HepG2 (cell line): ENCODE measurements at regions not wholly inside any gene's neighbourhood (a gene's known extent, or its start where the extent isn't known, plus 50 kb on each side); places are given as distances from the start of the nearest gene placed in this dataset.

Source experiments
- ATAC-seq: fragments of 200-7000 bp; cut with Tn5 transposase; 3 replicates; pipeline ENCODE4 v1.9.1; 2020; ENCODE audit warnings: mild to moderate bottlenecking, moderate library complexity
- BruUV-seq: library from RNA; stranded (reverse); fragments of 400-500 nt; replicated peaks from 2 replicates; lab custom pipeline; 2021; lab: Mats Ljungman, UMichigan
- CTCF ChIA-PET: fragments of 300-600 bp; formaldehyde crosslinking; extraction: SDS; loops from one replicate; lab custom pipeline; 2021; ENCODE audit warnings: low total read pairs, inconsistent platforms, low intra/inter-chr PET ratio; lab: Yijun Ruan, JAX
- POLR2A ChIA-PET: fragments of 350-600 bp; sonication (Branson Sonifier 250); formaldehyde crosslinking; loops from one replicate; lab custom pipeline; 2020; ENCODE audit warnings: antibody characterized with exemption, inconsistent platforms; lab: Yijun Ruan, JAX
- DNase-seq: peaks from one replicate; pipeline ENCODE4 v3.0.0-alpha.2; 2015; ENCODE audit warnings: low spot score
- FAIRE-seq: peaks from 3 replicates; lab custom pipeline; 2011; peaks lifted over from hg19 to GRCh38; lab: Jason Lieb, UNC
- H2AFZ ChIP-seq: one replicate; pipeline ENCODE4 v1.6.1; 2011; ENCODE audit warnings: low read length, inconsistent platforms
- H3K27ac ChIP-seq: fragments of 300-600 bp; 3 replicates; pipeline ENCODE4 v1.8.0; 2011; ENCODE audit warnings: mixed run types, mild to moderate bottlenecking, mixed read lengths, low read length, inconsistent platforms; ENCODE audit not compliant: insufficient read depth; ENCODE audit errors: extremely low read length
- H3K27me3 ChIP-seq, 2 experiments: fragments of 200-600 bp in 1 of 2; 2 replicates in 1 of 2; 3 replicates in 1 of 2; pipeline versions ENCODE4 v1.6.0 to v1.8.0; 2011; ENCODE audit warnings: low read length in 2 of 2, mild to moderate bottlenecking in 2 of 2, moderate library complexity in 2 of 2, inconsistent platforms in 1 of 2; ENCODE audit not compliant: insufficient read depth in 2 of 2, control insufficient read depth in 1 of 2
- H3K36me3 ChIP-seq, 2 experiments: fragments of 200-600 bp in 1 of 2; replicated peaks in 1 of 2; 2 replicates in 1 of 2; 3 replicates in 1 of 2; pipeline versions ENCODE4 v1.5.1 to v1.8.0; 2011; ENCODE audit warnings: low read length in 2 of 2, inconsistent platforms in 1 of 2; ENCODE audit not compliant: insufficient read depth in 2 of 2, control insufficient read depth in 1 of 2
- H3K4me1 ChIP-seq: 2 replicates; pipeline ENCODE4 v1.5.1; 2012; ENCODE audit warnings: low read length, inconsistent platforms; ENCODE audit not compliant: insufficient read depth
- H3K4me2 ChIP-seq: 2 replicates; pipeline ENCODE4 v1.6.0; 2011; ENCODE audit warnings: low read depth, low read length, inconsistent platforms
- H3K4me3 ChIP-seq, 3 experiments: fragments of 200-600 bp in 1 of 3; sonication (generic), shearing (Covaris generic) in 1 of 3; replicated peaks in 1 of 3; 2 replicates each; pipeline ENCODE4 v1.5.1; 2011 to 2016; ENCODE audit warnings: low read length in 3 of 3, inconsistent platforms in 2 of 3, low read depth in 2 of 3, mild to moderate bottlenecking in 2 of 3, control low read depth in 1 of 3, mixed read lengths in 1 of 3; ENCODE audit not compliant: insufficient read depth in 1 of 3
- H3K79me2 ChIP-seq: one replicate; pipeline ENCODE4 v1.6.1; 2011; ENCODE audit warnings: low read length, inconsistent platforms; ENCODE audit not compliant: insufficient read depth
- H3K9ac ChIP-seq: 2 replicates; pipeline ENCODE4 v1.6.0; 2011; ENCODE audit warnings: mild to moderate bottlenecking, low read depth, low read length, inconsistent platforms; ENCODE audit not compliant: insufficient read depth
- H3K9me3 ChIP-seq: 2 replicates; pipeline ENCODE4 v1.5.1; 2012; ENCODE audit warnings: mild to moderate bottlenecking, low read length
- H4K20me1 ChIP-seq: 2 replicates; pipeline ENCODE4 v1.6.0; 2011; ENCODE audit warnings: inconsistent platforms, mild to moderate bottlenecking, low read length, moderate library complexity; ENCODE audit not compliant: insufficient read depth
- BRCA1 ChIP-seq: sonication (generic); formaldehyde crosslinking; IDR thresholded peaks from 2 replicates; pipeline ENCODE4 v1.4.0; 2020; ENCODE audit warnings: missing genetic modification reagents
- FOSL1 ChIP-seq: sonication (generic); formaldehyde crosslinking; IDR thresholded peaks from 2 replicates; pipeline ENCODE4 v1.9.0; 2021; ENCODE audit warnings: missing genetic modification reagents, borderline replicate concordance
- GABPB1 ChIP-seq: IDR thresholded peaks from 2 replicates; pipeline ENCODE4 v1.6.1; 2016; ENCODE audit warnings: mild to moderate bottlenecking, missing genetic modification reagents, moderate library complexity, missing compliant biosample characterization
- GATAD1 ChIP-seq: IDR thresholded peaks from 2 replicates; pipeline ENCODE4 v1.6.1; 2016; ENCODE audit warnings: missing genetic modification reagents, missing compliant biosample characterization
- JDP2 ChIP-seq: sonication (generic); formaldehyde crosslinking; IDR thresholded peaks from 2 replicates; pipeline ENCODE4 v1.8.1; 2022; ENCODE audit warnings: missing genetic modification reagents, borderline replicate concordance
- MATR3 ChIP-seq: sonication (generic); formaldehyde crosslinking; IDR thresholded peaks from 2 replicates; pipeline ENCODE4 v1.4.0; 2020; ENCODE audit warnings: missing genetic modification reagents
- SALL1 ChIP-seq: sonication (generic); formaldehyde crosslinking; IDR thresholded peaks from 2 replicates; pipeline ENCODE4 v1.8.0; 2022; ENCODE audit warnings: mild to moderate bottlenecking, missing genetic modification reagents
- SIX1 ChIP-seq: sonication (generic); formaldehyde crosslinking; IDR thresholded peaks from 2 replicates; pipeline ENCODE4 v1.4.0; 2020; ENCODE audit warnings: missing genetic modification reagents, borderline replicate concordance
- SIX4 ChIP-seq: sonication (generic); formaldehyde crosslinking; IDR thresholded peaks from 2 replicates; pipeline ENCODE4 v1.4.0; 2020; ENCODE audit warnings: missing genetic modification reagents
- SOX13 ChIP-seq, 3 experiments: fragments of 450-650 bp in 1 of 3; sonication (generic) in 1 of 3; formaldehyde crosslinking in 1 of 3; IDR thresholded peaks in 2 of 3; conservative IDR thresholded peaks in 1 of 3; 2 replicates each; pipeline versions ENCODE4 v1.5.0 to v1.6.1; 2016 to 2020; ENCODE audit warnings: antibody characterized with exemption in 1 of 3, mild to moderate bottlenecking in 1 of 3, missing compliant biosample characterization in 1 of 3, missing genetic modification reagents in 1 of 3, moderate library complexity in 1 of 3
- TBP ChIP-seq: sonication (generic); formaldehyde crosslinking; IDR thresholded peaks from 2 replicates; pipeline ENCODE4 v1.5.0; 2020; ENCODE audit warnings: missing genetic modification reagents
- TOPORS ChIP-seq: sonication (generic); formaldehyde crosslinking; IDR thresholded peaks from 2 replicates; pipeline ENCODE4 v1.8.0; 2023; ENCODE audit warnings: mild to moderate bottlenecking, missing genetic modification reagents
- ZFP62 ChIP-seq: sonication (generic); formaldehyde crosslinking; IDR thresholded peaks from 2 replicates; pipeline ENCODE4 v1.4.0; 2020; ENCODE audit warnings: missing genetic modification reagents
- ZFX ChIP-seq: sonication (generic); formaldehyde crosslinking; IDR thresholded peaks from 2 replicates; pipeline ENCODE4 v1.4.0; 2020; ENCODE audit warnings: mild to moderate bottlenecking, low read depth, missing genetic modification reagents, moderate library complexity
- ZNF160 ChIP-seq: sonication (generic); formaldehyde crosslinking; IDR thresholded peaks from 2 replicates; pipeline ENCODE4 v1.8.0; 2022; ENCODE audit warnings: mild to moderate bottlenecking, inconsistent platforms, missing genetic modification reagents
- ZNF256 ChIP-seq: sonication (generic); formaldehyde crosslinking; conservative IDR thresholded peaks from 2 replicates; pipeline ENCODE4 v1.4.0; 2020; ENCODE audit warnings: missing genetic modification reagents
- ZNF619 ChIP-seq: sonication (generic); formaldehyde crosslinking; IDR thresholded peaks from 2 replicates; pipeline ENCODE4 v1.4.0; 2020; ENCODE audit warnings: mild to moderate bottlenecking, missing genetic modification reagents
- ZNF670 ChIP-seq: sonication (generic); formaldehyde crosslinking; IDR thresholded peaks from 2 replicates; pipeline ENCODE4 v1.8.0; 2022; ENCODE audit warnings: mild to moderate bottlenecking, missing genetic modification reagents, borderline replicate concordance
- ZNF891 ChIP-seq: sonication (generic); formaldehyde crosslinking; IDR thresholded peaks from 2 replicates; pipeline ENCODE4 v1.5.0; 2020; ENCODE audit warnings: mild to moderate bottlenecking, missing genetic modification reagents
- ZSCAN29 ChIP-seq: sonication (generic); formaldehyde crosslinking; conservative IDR thresholded peaks from 2 replicates; pipeline ENCODE4 v1.4.0; 2020; ENCODE audit warnings: mild to moderate bottlenecking, missing genetic modification reagents
- WGBS: methylation state at CpG from one replicate; pipeline ENCODE4 v1.1.6; 2017; ENCODE audit warnings: low lambda C conversion rate; 5-methylcytosine and 5-hydroxymethylcytosine counted together
- in situ Hi-C: cut with HindIII; loops from 2 replicates; pipeline ENCODE4 v1.10.0; 2017; ENCODE audit warnings: low pct_unique_long_range_greater_than_20kb; ENCODE audit not compliant: extremely low pct_ligation_motif_present
- intact Hi-C: fragments of 100-400 bp; cut with micrococcal nuclease; formaldehyde crosslinking; loops from one replicate; pipeline ENCODE4 v1.10.0; 2022; ENCODE audit not compliant: unreplicated experiment

DNA sequence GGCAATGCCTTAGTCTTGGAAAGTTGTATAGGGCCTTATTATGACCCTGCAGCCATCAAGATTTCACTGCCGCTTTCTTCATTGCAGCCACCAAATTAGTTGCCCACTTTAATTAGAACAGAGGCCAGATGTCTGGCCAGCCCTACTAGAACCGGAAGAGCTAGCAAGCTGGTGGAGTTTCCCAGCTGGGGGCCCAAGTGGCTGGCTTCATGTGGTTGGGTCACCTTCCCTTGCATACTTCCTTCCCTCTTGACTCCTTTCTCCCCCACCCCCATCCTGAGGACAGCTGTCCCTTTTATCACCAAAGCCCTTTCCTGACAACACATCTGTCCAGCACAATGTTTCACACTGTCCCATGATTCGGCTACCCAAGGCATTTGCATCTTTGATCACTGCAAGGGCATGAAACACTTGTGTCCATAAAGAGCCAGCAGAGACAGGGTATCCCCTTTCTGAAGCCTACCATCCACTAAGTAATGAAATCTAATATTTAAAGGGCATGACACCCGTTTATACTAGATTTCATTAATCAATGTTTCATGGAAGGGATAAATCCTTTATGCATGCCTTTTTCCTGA is 187.2 kb downstream of the BCL11A start:
- Histone ChIP-seq H3K9me3 (no peaks in the 10 kb centered on the region), H3K27me3 (no peaks in the 10 kb centered on the region; a peak in 1 of 5 replicates), H3K4me1 (no peaks in the 10 kb centered on the region), H3K36me3 (no peaks in the 10 kb centered on the region), H3K9ac (no peak overlapping the region), H3K27ac (no peak overlapping the region), H2AFZ (no peak overlapping the region), H3K4me2 (no peak overlapping the region), H3K4me3 (no peak overlapping the region), H4K20me1 (no peaks in the 10 kb centered on the region), H3K79me2 (no peaks in the 10 kb centered on the region)
- in situ Hi-C loops, result no loop called here
- CTCF ChIA-PET, result no interaction called here
- no TSS peak for BruUV-seq
- WGBS, result 58% methylated on average over 4 of the region's 4 CpGs
- ATAC-seq (no peak), DNase-seq (no peak), FAIRE-seq (no peak)
- POLR2A ChIA-PET, result no interaction called here
- TF ChIP-seq ZSCAN29 (CRISPR knock-in tag) (no peak), SIX1 (CRISPR knock-in tag) (no peak), ZNF670 (CRISPR knock-in tag) (no peak), ZNF256 (CRISPR knock-in tag) (no peak), ZNF160 (CRISPR knock-in tag) (no peak), BRCA1 (CRISPR knock-in tag) (no peak), ZNF619 (CRISPR knock-in tag) (no peak), TBP (no peak), TOPORS (CRISPR knock-in tag) (no peak), FOSL1 (CRISPR knock-in tag) (no peak), GATAD1 (CRISPR knock-in tag) (no peak), SIX4 (CRISPR knock-in tag) (no peak), ZNF891 (no peak), SALL1 (CRISPR knock-in tag) (no peak), ZFP62 (CRISPR knock-in tag) (no peak), JDP2 (no peak), SOX13 (IDR thresholded peaks at IDR 0.05) (no peak), SOX13 (CRISPR knock-in tag; conservative IDR thresholded peaks at IDR 0.05 in 1 of 2, IDR thresholded peaks at IDR 0.05 in 1 of 2) (no peak), MATR3 (CRISPR knock-in tag) (no peak), GABPB1 (no peak), ZFX (CRISPR knock-in tag) (no peak)
- intact Hi-C loops, result no loop called here
